ENCODE measurements at regions not wholly inside any gene's neighbourhood (a gene's known extent, or its start where the extent isn't known, plus 50 kb on each side); places are given as distances from the start of the nearest gene placed in this dataset.

DNA sequence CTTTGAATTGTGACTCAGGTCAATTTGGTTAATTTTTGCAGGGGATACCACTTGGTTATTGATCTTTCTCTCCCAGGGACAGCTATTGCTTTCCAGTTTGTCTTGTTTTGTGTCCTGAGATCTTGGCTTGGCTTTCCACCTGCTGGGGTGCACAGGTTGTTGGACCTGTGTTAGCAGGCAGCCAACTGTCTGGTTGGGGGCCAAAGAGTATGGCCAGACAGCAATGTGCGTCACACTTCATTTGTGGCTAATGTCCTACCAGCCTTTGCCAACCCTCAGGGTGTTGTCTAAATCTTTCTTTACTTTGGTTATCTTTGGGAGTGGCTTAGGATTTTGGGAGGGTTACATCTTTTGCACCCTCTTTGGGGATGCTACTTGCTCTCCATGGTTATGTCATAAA is 494.9 kb upstream of the ATP2B1 start:
- Histone ChIP-seq H3K4me3 (no peak overlapping the region), H3K4me1 (ENCODE audit: low read depth) (no peaks in the 10 kb centered on the region), H3K9me3 (no peaks in the 10 kb centered on the region), H3K36me3 (ENCODE audit: low read depth) (no peaks in the 10 kb centered on the region)
- TF ChIP-seq, protein P1, sequence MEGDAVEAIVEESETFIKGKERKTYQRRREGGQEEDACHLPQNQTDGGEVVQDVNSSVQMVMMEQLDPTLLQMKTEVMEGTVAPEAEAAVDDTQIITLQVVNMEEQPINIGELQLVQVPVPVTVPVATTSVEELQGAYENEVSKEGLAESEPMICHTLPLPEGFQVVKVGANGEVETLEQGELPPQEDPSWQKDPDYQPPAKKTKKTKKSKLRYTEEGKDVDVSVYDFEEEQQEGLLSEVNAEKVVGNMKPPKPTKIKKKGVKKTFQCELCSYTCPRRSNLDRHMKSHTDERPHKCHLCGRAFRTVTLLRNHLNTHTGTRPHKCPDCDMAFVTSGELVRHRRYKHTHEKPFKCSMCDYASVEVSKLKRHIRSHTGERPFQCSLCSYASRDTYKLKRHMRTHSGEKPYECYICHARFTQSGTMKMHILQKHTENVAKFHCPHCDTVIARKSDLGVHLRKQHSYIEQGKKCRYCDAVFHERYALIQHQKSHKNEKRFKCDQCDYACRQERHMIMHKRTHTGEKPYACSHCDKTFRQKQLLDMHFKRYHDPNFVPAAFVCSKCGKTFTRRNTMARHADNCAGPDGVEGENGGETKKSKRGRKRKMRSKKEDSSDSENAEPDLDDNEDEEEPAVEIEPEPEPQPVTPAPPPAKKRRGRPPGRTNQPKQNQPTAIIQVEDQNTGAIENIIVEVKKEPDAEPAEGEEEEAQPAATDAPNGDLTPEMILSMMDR (IDR thresholded peaks at IDR 0.05): no peak
- ATAC-seq: no peak
- intact Hi-C loops (cut with DNase I, micrococcal nuclease): no loop called here
- DNase-seq: no peak

DNA sequence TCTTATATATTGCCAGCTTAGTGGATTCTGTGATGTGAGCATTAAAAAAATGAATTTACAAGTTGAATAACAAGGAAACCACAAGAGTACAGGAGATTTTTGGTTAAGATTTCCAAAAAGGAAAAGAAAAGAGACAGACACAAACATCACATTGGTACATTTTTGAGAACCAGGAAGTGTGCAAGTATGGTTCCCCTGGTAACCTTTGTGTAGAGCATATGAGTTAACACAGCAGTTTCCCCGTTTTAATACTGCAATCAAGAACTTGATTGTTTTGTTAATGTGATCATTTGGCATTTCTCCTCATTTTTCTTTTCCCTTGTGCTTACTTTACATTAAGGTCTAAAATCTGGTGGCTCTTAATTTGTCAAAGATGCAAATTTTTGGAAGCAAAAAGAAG is 490.4 kb upstream of the ATP2B1 start:
- no peak for ATAC-seq
- no peak for DNase-seq
- no peaks in the 10 kb centered on the region for H3K4me1 ChIP-seq (ENCODE audit: low read depth)
- no peaks in the 10 kb centered on the region for H3K36me3 ChIP-seq (ENCODE audit: low read depth)
- intact Hi-C loops (cut with DNase I, micrococcal nuclease): no loop called here
- H3K4me3 ChIP-seq: no peak overlapping the region
- TF ChIP-seq, protein P1 (IDR thresholded peaks at IDR 0.05): no peak
- H3K9me3 ChIP-seq: no peaks in the 10 kb centered on the region

DNA sequence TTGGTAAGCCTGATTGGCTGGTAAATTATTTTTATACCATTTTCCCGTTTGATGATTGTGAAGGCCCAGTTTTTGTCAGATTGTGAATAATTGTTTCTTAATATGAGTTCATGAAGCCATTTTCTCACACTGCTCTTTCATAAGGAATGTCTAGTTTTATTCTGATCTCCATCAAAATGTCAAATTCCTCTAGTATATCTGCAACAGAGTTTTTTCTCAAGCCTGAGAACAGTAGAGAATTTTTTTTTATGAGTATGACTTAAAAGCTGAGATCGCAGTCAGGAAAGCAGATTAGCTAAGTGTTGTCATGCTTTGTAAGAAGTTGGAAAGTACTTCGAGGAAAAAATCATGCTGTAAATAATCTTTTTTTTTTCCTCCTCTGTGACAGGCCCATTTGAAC is 484.9 kb upstream of the ATP2B1 start:
- intact Hi-C loops (cut with DNase I, micrococcal nuclease): no loop called here
- H3K4me1 ChIP-seq (ENCODE audit: low read depth): no peaks in the 10 kb centered on the region
- H3K9me3 ChIP-seq: no peaks in the 10 kb centered on the region
- ATAC-seq (no peak), DNase-seq (no peak)
- TF ChIP-seq, protein P1 (IDR thresholded peaks at IDR 0.05): no peak
- H3K4me3 ChIP-seq: no peak overlapping the region
- no peaks in the 10 kb centered on the region for H3K36me3 ChIP-seq (ENCODE audit: low read depth)

DNA sequence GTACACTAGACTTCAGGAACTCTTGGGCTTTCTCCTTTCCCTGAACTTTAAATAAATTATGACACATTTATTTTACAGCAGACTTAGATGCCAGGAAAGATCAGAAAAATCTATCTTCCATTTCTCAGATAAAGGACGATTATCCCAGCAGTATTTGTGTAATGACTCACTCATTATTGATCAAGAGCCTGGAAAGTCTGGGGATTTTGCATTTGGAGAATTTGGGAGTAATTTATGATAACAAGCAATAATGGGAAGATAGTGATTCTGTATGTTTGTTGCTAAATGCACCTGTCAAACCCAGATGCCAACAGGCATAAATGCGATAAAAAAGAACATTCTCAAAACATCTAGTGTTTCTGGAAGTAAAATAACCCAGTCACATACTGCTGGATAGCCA is 480.2 kb upstream of the ATP2B1 start:
- DNase-seq (no peak), ATAC-seq (no peak)
- TF ChIP-seq, protein P1 (IDR thresholded peaks at IDR 0.05): no peak
- no peaks in the 10 kb centered on the region for H3K4me1 ChIP-seq (ENCODE audit: low read depth)
- H3K9me3 ChIP-seq: no peaks in the 10 kb centered on the region
- no peak overlapping the region for H3K4me3 ChIP-seq
- intact Hi-C loops (cut with DNase I, micrococcal nuclease): no loop called here
- no peaks in the 10 kb centered on the region for H3K36me3 ChIP-seq (ENCODE audit: low read depth)

DNA sequence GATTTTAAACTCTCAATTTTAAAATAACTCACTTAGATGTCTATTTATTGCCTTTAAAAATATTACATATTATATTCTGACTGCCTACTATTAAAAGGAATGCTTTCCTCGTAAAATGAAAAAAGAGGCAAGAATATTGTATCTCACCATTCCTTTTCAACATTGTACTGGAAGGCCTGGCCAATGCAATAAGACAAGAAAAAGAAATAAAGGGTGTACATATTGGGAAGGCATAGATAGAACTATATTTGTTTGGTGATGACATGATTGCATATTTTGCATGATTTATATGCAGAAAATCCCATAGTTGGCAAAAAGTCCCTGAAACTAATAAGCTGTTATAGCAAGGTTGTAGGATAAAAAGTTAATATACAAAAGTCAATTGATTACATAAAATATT is 474.6 kb upstream of the ATP2B1 start:
- peaks cover 7% of the 10 kb centered on the region for H3K9me3 ChIP-seq
- H3K4me3 ChIP-seq: no peak overlapping the region
- DNase-seq (no peak), ATAC-seq (no peak)
- intact Hi-C loops (cut with DNase I, micrococcal nuclease): no loop called here
- H3K36me3 ChIP-seq (ENCODE audit: low read depth): no peaks in the 10 kb centered on the region
- no peaks in the 10 kb centered on the region for H3K4me1 ChIP-seq (ENCODE audit: low read depth)
- TF ChIP-seq, protein P1 (IDR thresholded peaks at IDR 0.05): no peak

DNA sequence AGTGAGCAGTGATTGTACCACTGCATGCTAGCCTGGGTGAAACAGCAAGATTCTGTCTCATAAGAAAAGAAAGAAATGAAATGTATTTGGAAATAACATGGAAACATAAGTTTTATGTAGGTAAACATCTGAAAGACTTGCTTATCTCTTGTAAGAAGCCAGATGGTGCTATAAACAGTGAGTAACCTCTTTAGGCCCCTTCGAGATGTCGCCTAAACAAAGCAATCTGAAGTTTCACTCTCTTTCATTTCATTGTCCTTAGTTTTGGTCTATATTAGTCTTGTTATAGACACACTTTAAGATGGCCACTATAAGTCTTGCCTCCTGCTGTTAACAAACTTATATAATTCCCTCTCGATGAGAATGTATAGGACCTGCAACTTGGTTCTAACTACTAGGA is 472.6 kb upstream of the ATP2B1 start:
- H3K36me3 ChIP-seq (ENCODE audit: low read depth): no peaks in the 10 kb centered on the region
- H3K9me3 ChIP-seq: peaks cover 7% of the 10 kb centered on the region
- ATAC-seq (no peak), DNase-seq (no peak)
- intact Hi-C loops (cut with DNase I, micrococcal nuclease): no loop called here
- TF ChIP-seq, protein P1 (IDR thresholded peaks at IDR 0.05): no peak
- H3K4me1 ChIP-seq (ENCODE audit: low read depth): no peaks in the 10 kb centered on the region
- H3K4me3 ChIP-seq: no peak overlapping the region

Measured in mucosa of descending colon (tissue), 3 donors.